ENCODE measurements at regions not wholly inside any gene's neighbourhood (a gene's known extent, or its start where the extent isn't known, plus 50 kb on each side); places are given as distances from the start of the nearest gene placed in this dataset.

DNA sequence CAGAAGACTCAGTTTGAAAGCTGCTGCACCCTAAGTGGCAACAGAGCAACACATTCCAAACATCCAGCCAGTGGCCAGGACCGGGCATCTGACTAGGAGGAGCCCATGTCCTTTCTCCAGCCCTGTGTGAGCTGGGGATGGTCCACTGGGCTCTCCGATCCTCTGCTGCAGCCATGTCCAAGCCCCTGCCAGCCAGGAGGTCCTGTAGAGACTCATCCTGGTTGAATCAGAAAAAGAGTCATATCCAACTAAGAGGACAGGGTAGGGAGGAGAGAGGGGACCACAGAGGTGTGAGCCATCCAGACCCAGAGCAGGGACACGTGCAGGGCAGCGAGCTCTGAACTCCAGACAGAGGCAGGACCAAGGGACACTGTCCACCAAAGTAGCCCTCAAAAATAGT is 163.0 kb upstream of the CDH5 start:
- H3K4me3 ChIP-seq (ENCODE audit: low read depth, low read length): no peak overlapping the region
- TF ChIP-seq, protein P1, sequence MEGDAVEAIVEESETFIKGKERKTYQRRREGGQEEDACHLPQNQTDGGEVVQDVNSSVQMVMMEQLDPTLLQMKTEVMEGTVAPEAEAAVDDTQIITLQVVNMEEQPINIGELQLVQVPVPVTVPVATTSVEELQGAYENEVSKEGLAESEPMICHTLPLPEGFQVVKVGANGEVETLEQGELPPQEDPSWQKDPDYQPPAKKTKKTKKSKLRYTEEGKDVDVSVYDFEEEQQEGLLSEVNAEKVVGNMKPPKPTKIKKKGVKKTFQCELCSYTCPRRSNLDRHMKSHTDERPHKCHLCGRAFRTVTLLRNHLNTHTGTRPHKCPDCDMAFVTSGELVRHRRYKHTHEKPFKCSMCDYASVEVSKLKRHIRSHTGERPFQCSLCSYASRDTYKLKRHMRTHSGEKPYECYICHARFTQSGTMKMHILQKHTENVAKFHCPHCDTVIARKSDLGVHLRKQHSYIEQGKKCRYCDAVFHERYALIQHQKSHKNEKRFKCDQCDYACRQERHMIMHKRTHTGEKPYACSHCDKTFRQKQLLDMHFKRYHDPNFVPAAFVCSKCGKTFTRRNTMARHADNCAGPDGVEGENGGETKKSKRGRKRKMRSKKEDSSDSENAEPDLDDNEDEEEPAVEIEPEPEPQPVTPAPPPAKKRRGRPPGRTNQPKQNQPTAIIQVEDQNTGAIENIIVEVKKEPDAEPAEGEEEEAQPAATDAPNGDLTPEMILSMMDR (IDR thresholded peaks at IDR 0.05; ENCODE audit: insufficient read depth, low read depth, low read length, missing control alignments): no peak
- no peak for DNase-seq (ENCODE audit: low read depth)

DNA sequence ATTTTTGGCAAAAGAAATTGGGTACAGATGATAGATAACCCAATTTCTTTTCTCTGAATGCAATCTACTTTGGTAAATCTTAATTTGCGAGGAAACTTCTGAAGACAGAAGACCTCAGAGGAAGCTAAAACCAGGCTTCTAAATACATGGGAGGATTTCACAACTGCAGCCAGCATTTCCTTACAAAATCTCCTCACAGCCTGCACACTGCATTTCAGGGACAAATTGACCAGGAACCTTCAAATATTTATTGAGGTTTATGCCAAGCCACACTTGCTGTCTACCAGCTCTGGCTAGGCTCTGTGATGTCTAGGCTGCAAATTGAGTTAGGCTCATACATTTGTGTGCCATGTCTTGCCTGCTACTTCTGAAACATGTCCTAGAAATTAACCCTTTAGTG is 167.3 kb upstream of the CDH5 start:
- TF ChIP-seq, protein P1 (IDR thresholded peaks at IDR 0.05; ENCODE audit: insufficient read depth, low read depth, low read length, missing control alignments): no peak
- H3K4me3 ChIP-seq (ENCODE audit: low read depth, low read length): no peak overlapping the region
- DNase-seq (ENCODE audit: low read depth): no peak

DNA sequence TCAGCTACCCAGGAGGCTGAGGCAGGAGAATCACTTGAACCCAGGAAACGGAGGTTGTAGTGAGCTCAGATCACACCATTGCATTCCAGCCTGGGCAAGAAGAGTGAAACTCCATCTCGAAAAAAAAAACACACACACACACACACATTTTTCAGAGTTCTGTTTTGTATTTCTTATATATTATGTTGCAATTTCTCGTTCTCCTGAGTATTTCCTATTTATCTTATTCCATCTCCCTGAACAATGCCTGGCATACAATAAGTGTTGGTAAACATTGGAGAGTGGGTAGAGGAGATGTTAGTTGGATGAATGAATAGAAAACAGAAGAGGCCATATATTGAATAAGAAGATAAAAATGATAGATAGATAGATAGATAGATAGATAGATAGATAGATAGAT is 167.8 kb upstream of the CDH5 start:
- H3K4me3 ChIP-seq (ENCODE audit: low read depth, low read length): no peak overlapping the region
- TF ChIP-seq, protein P1 (IDR thresholded peaks at IDR 0.05; ENCODE audit: insufficient read depth, low read depth, low read length, missing control alignments): no peak

DNA sequence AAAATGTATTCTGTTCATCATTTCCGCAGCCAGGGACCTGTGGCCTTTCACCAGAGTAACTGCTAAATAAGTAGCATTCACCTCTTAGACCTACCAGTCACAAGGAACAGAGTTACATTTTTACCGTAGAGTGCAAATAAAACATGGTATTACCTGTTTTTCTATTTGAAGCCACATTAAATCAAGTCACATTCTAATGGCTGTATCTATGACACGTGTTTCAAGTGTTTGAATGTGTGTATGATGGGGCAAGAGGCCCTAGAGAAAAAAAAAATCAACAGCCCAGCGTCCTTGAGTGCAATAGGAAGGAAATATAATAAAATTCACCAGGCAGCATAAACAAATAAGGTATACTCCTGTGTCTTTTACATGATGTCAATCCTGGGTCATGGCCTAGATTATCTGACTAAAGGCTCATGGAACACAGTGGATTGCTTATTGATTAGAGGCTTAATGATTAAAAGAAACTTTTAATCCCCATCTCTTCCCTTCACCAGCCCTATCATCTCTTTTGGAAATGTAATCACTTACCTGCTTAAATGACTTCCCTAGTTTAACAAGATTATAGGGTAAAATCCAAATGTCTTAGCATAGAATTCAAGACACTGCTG is 168.7 kb upstream of the CDH5 start:
- TF ChIP-seq, protein P1 (IDR thresholded peaks at IDR 0.05; ENCODE audit: insufficient read depth, low read depth, low read length, missing control alignments): no peak
- H3K4me3 ChIP-seq (ENCODE audit: low read depth, low read length): no peak overlapping the region

More for the DNA sequence above, 167.8 kb upstream of the CDH5 start:
- no peak for DNase-seq (ENCODE audit: low read depth)

DNA sequence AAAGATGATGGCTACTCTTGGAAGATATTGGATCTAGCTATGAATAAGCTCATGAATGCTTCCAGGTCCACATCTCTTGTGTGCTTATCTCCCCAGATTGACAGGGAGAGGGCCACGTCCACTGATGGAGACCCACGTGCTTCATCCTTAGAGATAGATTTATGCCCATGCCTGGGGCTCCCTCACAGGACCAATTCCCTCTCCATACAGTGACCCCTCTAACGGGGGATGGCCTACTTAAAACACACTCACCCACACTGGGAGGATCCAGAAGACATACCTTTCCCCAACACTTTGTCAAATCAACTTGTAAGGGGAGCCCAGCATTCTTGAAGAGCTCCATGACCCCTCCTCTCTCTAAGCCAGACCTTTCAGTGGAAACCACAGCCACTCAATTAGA is 169.7 kb upstream of the CDH5 start:
- TF ChIP-seq, protein P1 (IDR thresholded peaks at IDR 0.05; ENCODE audit: insufficient read depth, low read depth, low read length, missing control alignments): no peak
- no peak for DNase-seq (ENCODE audit: low read depth)
- no peak overlapping the region for H3K4me3 ChIP-seq (ENCODE audit: low read depth, low read length)

More for the DNA sequence above, 168.7 kb upstream of the CDH5 start:
- no peak for DNase-seq (ENCODE audit: low read depth)

DNA sequence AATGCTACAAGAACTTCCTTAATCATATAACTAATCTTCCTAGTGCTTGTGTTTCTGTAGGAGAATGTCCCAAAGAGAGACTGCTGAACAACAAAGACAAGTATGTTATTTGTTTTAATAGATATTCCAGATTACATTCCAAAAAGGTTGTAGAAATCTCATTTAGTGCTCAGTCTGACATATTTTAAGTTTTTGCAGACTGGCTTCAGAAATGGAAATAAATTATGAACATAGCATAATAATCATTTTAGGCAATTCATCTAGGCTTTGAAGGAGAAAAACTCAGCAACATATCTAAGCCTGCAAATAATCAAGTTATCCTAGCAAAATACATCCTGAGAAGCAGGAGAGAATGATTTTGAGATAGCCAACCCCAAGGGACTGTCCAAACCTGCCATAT is 171.6 kb upstream of the CDH5 start:
- no peak for DNase-seq (ENCODE audit: low read depth)
- TF ChIP-seq, protein P1 (IDR thresholded peaks at IDR 0.05; ENCODE audit: insufficient read depth, low read depth, low read length, missing control alignments): no peak
- H3K4me3 ChIP-seq (ENCODE audit: low read depth, low read length): no peak overlapping the region
